Limb (tissue), 2 donors: ENCODE measurements at regions not wholly inside any gene's neighbourhood (a gene's known extent, or its start where the extent isn't known, plus 50 kb on each side); places are given as distances from the start of the nearest gene placed in this dataset.

Experiments
- DNase-seq, 2 donors: peaks; one replicate each; pipeline ENCODE4 v3.0.0-alpha.2; 2016; ENCODE audit errors: extremely low spot score in 2 of 2

GRCh38 chr2:45212953-45213635 lies 203.8 kb upstream of the SIX2 start:
- no peak for DNase-seq

- no peak for DNase-seq
Measured at GRCh38 chr2:45211636-45212035, 202.4 kb upstream of the SIX2 start.

- no peak for DNase-seq
Measured at GRCh38 chr2:45210462-45211195, 201.4 kb upstream of the SIX2 start.

GRCh38 chr2:45209875-45210274 lies 200.6 kb upstream of the SIX2 start:
- no peak for DNase-seq

- no peak for DNase-seq
Measured at GRCh38 chr2:45209302-45209701, 200.1 kb upstream of the SIX2 start.

GRCh38 chr2:45207101-45207500 lies 197.8 kb upstream of the SIX2 start:
- DNase-seq = no peak

- DNase-seq = no peak
Measured at GRCh38 chr2:45205985-45206384, 196.7 kb upstream of the SIX2 start.

- no peak for DNase-seq
Measured at GRCh38 chr2:45205480-45205879, 196.2 kb upstream of the SIX2 start.

GRCh38 chr2:45203400-45203799 lies 194.1 kb upstream of the SIX2 start:
- no peak for DNase-seq

- peak in 1 of 2 donors; percentile 35 for DNase-seq
Measured at GRCh38 chr2:45199973-45200372, 190.7 kb upstream of the SIX2 start.

- no peak for DNase-seq
Measured at GRCh38 chr2:45195916-45196315, 186.7 kb upstream of the SIX2 start.

- DNase-seq = no peak
Measured at GRCh38 chr2:45194596-45194995, 185.3 kb upstream of the SIX2 start.

GRCh38 chr2:45193581-45193980 lies 184.3 kb upstream of the SIX2 start:
- peak in 1 of 2 donors; percentile 25 for DNase-seq

- DNase-seq = no peak
Measured at GRCh38 chr2:45192991-45193390, 183.7 kb upstream of the SIX2 start.

GRCh38 chr2:45192481-45192880 lies 183.2 kb upstream of the SIX2 start:
- no peak for DNase-seq

GRCh38 chr2:45191976-45192375 lies 182.7 kb upstream of the SIX2 start:
- DNase-seq = peak; percentile 69 to 88

GRCh38 chr2:45191146-45191863 lies 182.1 kb upstream of the SIX2 start:
- peak; percentile 67 to 80 for DNase-seq

GRCh38 chr2:45190481-45190942 lies 181.3 kb upstream of the SIX2 start:
- DNase-seq = no peak

GRCh38 chr2:45184606-45185005 lies 175.4 kb upstream of the SIX2 start:
- no peak for DNase-seq

GRCh38 chr2:45182667-45183295 lies 173.5 kb upstream of the SIX2 start:
- DNase-seq = no peak

- DNase-seq = no peak
Measured at GRCh38 chr2:45180779-45181178, 171.5 kb upstream of the SIX2 start.
